ENCODE measurements at regions not wholly inside any gene's neighbourhood (a gene's known extent, or its start where the extent isn't known, plus 50 kb on each side); places are given as distances from the start of the nearest gene placed in this dataset.

- DNase-seq = no peak
Measured at GRCh38 chr11:91209306-91209705, 986.5 kb upstream of the CHORDC1 start.

- DNase-seq = no peak
Measured at GRCh38 chr11:91199866-91200265, 977.0 kb upstream of the CHORDC1 start.

- DNase-seq = no peak
Measured at GRCh38 chr11:91194546-91194945, 971.7 kb upstream of the CHORDC1 start.

- no peak for DNase-seq
Measured at GRCh38 chr11:91188484-91188883, 965.6 kb upstream of the CHORDC1 start.

GRCh38 chr11:91187314-91187713 is 964.5 kb upstream of the CHORDC1 start:
- no peak for DNase-seq

- no peak for DNase-seq
Measured at GRCh38 chr11:91178366-91178765, 955.5 kb upstream of the CHORDC1 start.

- no peak for DNase-seq
Measured at GRCh38 chr11:91174734-91175133, 951.9 kb upstream of the CHORDC1 start.

- no peak for DNase-seq
Measured at GRCh38 chr11:91174193-91174592, 951.3 kb upstream of the CHORDC1 start.

- no peak for DNase-seq
Measured at GRCh38 chr11:91173701-91174100, 950.9 kb upstream of the CHORDC1 start.

GRCh38 chr11:91170711-91171110 is 947.9 kb upstream of the CHORDC1 start:
- DNase-seq = no peak

GRCh38 chr11:91164452-91164822 is 941.6 kb upstream of the CHORDC1 start:
- DNase-seq = no peak

- no peak for DNase-seq
Measured at GRCh38 chr11:91163619-91164451, 941.0 kb upstream of the CHORDC1 start.

- DNase-seq = no peak
Measured at GRCh38 chr11:91160661-91161060, 937.8 kb upstream of the CHORDC1 start.

- no peak for DNase-seq
Measured at GRCh38 chr11:91158891-91159537, 936.2 kb upstream of the CHORDC1 start.

GRCh38 chr11:91158297-91158696 is 935.4 kb upstream of the CHORDC1 start:
- DNase-seq = no peak

GRCh38 chr11:91156041-91156440 is 933.2 kb upstream of the CHORDC1 start:
- no peak for DNase-seq

- DNase-seq = no peak
Measured at GRCh38 chr11:91147885-91148284, 925.0 kb upstream of the CHORDC1 start.

- no peak for DNase-seq
Measured at GRCh38 chr11:91141655-91142054, 918.8 kb upstream of the CHORDC1 start.

- DNase-seq = no peak
Measured at GRCh38 chr11:91136631-91137030, 913.8 kb upstream of the CHORDC1 start.

- no peak for DNase-seq
Measured at GRCh38 chr11:91133361-91133760, 910.5 kb upstream of the CHORDC1 start.

GRCh38 chr11:91129596-91129995 is 906.7 kb upstream of the CHORDC1 start:
- no peak for DNase-seq

GRCh38 chr11:91124363-91124762 is 901.5 kb upstream of the CHORDC1 start:
- no peak for DNase-seq

GRCh38 chr11:91115116-91115515 is 892.3 kb upstream of the CHORDC1 start:
- no peak for DNase-seq

GRCh38 chr11:91104237-91104636 is 881.4 kb upstream of the CHORDC1 start:
- no peak for DNase-seq

- no peak for DNase-seq
Measured at GRCh38 chr11:91100427-91100826, 877.6 kb upstream of the CHORDC1 start.
